OCI-LY7 (cell line): ENCODE measurements at regions not wholly inside any gene's neighbourhood (a gene's known extent, or its start where the extent isn't known, plus 50 kb on each side); places are given as distances from the start of the nearest gene placed in this dataset.

ENCODE experiments used
- BruUV-seq: library from RNA; stranded (reverse); fragments of 400-500 nt; replicated peaks from 2 replicates; lab custom pipeline; 2021; lab: Mats Ljungman, UMichigan
- CTCF ChIA-PET: fragments of 300-600 bp; sonication (Branson Sonifier 250); formaldehyde crosslinking; loops from one replicate; lab custom pipeline; 2022; ENCODE audit warnings: antibody characterized with exemption; ENCODE audit not compliant: unreplicated experiment; lab: Charles Lee
- POLR2A ChIA-PET: fragments of 300-600 bp; sonication (Branson Sonifier 250); formaldehyde crosslinking; loops from one replicate; lab custom pipeline; 2022; ENCODE audit warnings: antibody characterized with exemption; lab: Charles Lee
- DNase-seq: peaks from one replicate; pipeline ENCODE4 v3.0.0-alpha.2; 2015; ENCODE audit warnings: low spot score
- H2AFZ ChIP-seq: fragments of 200-600 bp; sonication (generic), shearing (Covaris generic); 2 replicates; pipeline ENCODE4 v1.6.1; 2014; ENCODE audit warnings: mild to moderate bottlenecking, antibody characterized with exemption, low read length, moderate library complexity
- H3K27ac ChIP-seq: fragments of 200-600 bp; sonication (generic); 2 replicates; pipeline ENCODE4 v1.5.1; 2014; ENCODE audit warnings: mixed run types, low read depth, mild to moderate bottlenecking, moderate library complexity, low read length, inconsistent platforms; ENCODE audit not compliant: poor library complexity, severe bottlenecking
- H3K36me3 ChIP-seq: fragments of 200-600 bp; sonication (generic); 2 replicates; pipeline ENCODE4 v1.6.1; 2014; ENCODE audit warnings: mild to moderate bottlenecking, antibody characterized with exemption, low read length, moderate library complexity, mixed read lengths; ENCODE audit not compliant: insufficient read depth
- H3K4me1 ChIP-seq: fragments of 200-600 bp; sonication (generic); 2 replicates; pipeline ENCODE4 v1.5.1; 2014; ENCODE audit warnings: mild to moderate bottlenecking, low read length; ENCODE audit not compliant: insufficient read depth, poor library complexity, severe bottlenecking
- H3K4me2 ChIP-seq: fragments of 200-600 bp; sonication (generic); 2 replicates; pipeline ENCODE4 v1.6.1; 2014; ENCODE audit warnings: mild to moderate bottlenecking, low read length
- H3K4me3 ChIP-seq: fragments of 200-600 bp; sonication (generic); 2 replicates; pipeline ENCODE4 v1.5.1; 2014; ENCODE audit warnings: mild to moderate bottlenecking, low read depth, low read length; ENCODE audit not compliant: poor library complexity, severe bottlenecking
- H3K79me2 ChIP-seq: fragments of 200-600 bp; sonication (generic); 2 replicates; pipeline ENCODE4 v1.6.1; 2016; ENCODE audit warnings: low read depth, mild to moderate bottlenecking, low read length, moderate library complexity, mixed read lengths; ENCODE audit not compliant: insufficient read depth
- H3K9me2 ChIP-seq: fragments of 200-600 bp; sonication (generic); 2 replicates; pipeline ENCODE4 v1.6.1; 2016; ENCODE audit warnings: mild to moderate bottlenecking, low read length, mixed read lengths; ENCODE audit not compliant: insufficient read depth
- H3K9me3 ChIP-seq: fragments of 200-600 bp; sonication (generic); 2 replicates; pipeline ENCODE4 v1.6.1; 2014; ENCODE audit warnings: mild to moderate bottlenecking, mixed run types, low read length, mixed read lengths
- H4K20me1 ChIP-seq: fragments of 200-600 bp; sonication (generic); 2 replicates; pipeline ENCODE4 v1.6.1; 2014; ENCODE audit warnings: mild to moderate bottlenecking, antibody characterized with exemption, low read length, moderate library complexity, mixed read lengths; ENCODE audit not compliant: insufficient read depth
- EZH2phosphoT487 ChIP-seq: fragments of 200-600 bp; sonication (generic); IDR thresholded peaks from 2 replicates; pipeline ENCODE4 v1.6.1; 2018; ENCODE audit warnings: low read depth, borderline replicate concordance, mild to moderate bottlenecking, mixed run types, antibody characterized with exemption, low read length, moderate library complexity, mixed read lengths
- intact Hi-C: fragments of 100-400 bp; cut with micrococcal nuclease; formaldehyde crosslinking; loops from one replicate; pipeline ENCODE4 v1.10.0; 2022; ENCODE audit not compliant: unreplicated experiment
- TF ChIP-seq, protein P1 (sequence below): fragments of 200-600 bp; sonication (generic); conservative IDR thresholded peaks from 2 replicates; pipeline ENCODE4 v1.5.1; 2014; ENCODE audit warnings: mild to moderate bottlenecking, antibody characterized with exemption, low read length, moderate library complexity, mixed read lengths

DNA sequence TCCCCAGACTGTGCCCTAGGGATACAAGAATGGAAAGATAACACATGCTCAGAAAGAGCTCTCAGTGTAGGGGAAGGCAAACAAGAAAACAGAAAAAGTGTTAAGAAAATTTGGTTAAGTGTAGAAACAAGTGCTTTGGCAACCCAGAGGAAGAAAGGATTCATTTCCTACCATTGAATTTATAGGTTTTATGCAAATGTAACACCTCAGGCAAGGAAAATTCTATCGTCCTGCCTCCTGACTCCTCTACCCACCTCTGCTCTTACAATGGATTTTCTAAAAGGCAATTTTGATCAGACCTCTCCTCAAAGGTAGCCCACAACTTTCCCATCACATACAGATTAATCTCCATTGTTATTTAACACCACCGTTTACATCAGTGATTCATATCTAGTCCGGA is 298.7 kb downstream of the RFC3 start:
- Histone ChIP-seq H3K4me2 (no peak overlapping the region), H3K79me2 (no peaks in the 10 kb centered on the region), H3K4me1 (peaks cover 7% of the 10 kb centered on the region), H3K27ac (no peak overlapping the region), H4K20me1 (no peaks in the 10 kb centered on the region), H3K36me3 (no peaks in the 10 kb centered on the region), H3K9me2 (no peaks in the 10 kb centered on the region), H3K4me3 (no peak overlapping the region), H3K9me3 (no peaks in the 10 kb centered on the region), H2AFZ (no peak overlapping the region)
- intact Hi-C loops, result no loop called here
- no TSS peak for BruUV-seq
- TF ChIP-seq, protein P1, sequence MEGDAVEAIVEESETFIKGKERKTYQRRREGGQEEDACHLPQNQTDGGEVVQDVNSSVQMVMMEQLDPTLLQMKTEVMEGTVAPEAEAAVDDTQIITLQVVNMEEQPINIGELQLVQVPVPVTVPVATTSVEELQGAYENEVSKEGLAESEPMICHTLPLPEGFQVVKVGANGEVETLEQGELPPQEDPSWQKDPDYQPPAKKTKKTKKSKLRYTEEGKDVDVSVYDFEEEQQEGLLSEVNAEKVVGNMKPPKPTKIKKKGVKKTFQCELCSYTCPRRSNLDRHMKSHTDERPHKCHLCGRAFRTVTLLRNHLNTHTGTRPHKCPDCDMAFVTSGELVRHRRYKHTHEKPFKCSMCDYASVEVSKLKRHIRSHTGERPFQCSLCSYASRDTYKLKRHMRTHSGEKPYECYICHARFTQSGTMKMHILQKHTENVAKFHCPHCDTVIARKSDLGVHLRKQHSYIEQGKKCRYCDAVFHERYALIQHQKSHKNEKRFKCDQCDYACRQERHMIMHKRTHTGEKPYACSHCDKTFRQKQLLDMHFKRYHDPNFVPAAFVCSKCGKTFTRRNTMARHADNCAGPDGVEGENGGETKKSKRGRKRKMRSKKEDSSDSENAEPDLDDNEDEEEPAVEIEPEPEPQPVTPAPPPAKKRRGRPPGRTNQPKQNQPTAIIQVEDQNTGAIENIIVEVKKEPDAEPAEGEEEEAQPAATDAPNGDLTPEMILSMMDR, result no peak
- no peak for TF ChIP-seq EZH2phosphoT487
- ChIA-PET CTCF (no interaction called here), POLR2A (interaction anchor here (0.6 to 1.2 kb wide), 2 partner anchors 8 to 1136 kb away, joined by 3 read pairs; no protein-coding TSS in a partner anchor)
- DNase-seq, result no peak

GRCh38 chr13:34124666-34125306 is 306.8 kb downstream of the RFC3 start:
- H3K36me3 ChIP-seq, result no peaks in the 10 kb centered on the region
- H2AFZ ChIP-seq, result no peak overlapping the region
- TF ChIP-seq, protein P1, result no peak
- no peak for TF ChIP-seq EZH2phosphoT487
- ChIA-PET CTCF (no interaction called here), POLR2A (interaction anchor here (0.7 kb wide), 1 partner anchor 708 kb away, joined by 3 read pairs; no protein-coding TSS in a partner anchor)
- H3K79me2 ChIP-seq, result no peaks in the 10 kb centered on the region
- no peak overlapping the region for H3K4me3 ChIP-seq
- H3K27ac ChIP-seq, result no peak overlapping the region
- intact Hi-C loops, result loop anchor here (5.0 kb wide), 1 partner anchor 1458 kb away; no protein-coding TSS in a partner anchor
- no peaks in the 10 kb centered on the region for H3K9me2 ChIP-seq
- no peaks in the 10 kb centered on the region for H3K9me3 ChIP-seq
- H3K4me2 ChIP-seq, result no peak overlapping the region
- H3K4me1 ChIP-seq, result no peaks in the 10 kb centered on the region
- no peaks in the 10 kb centered on the region for H4K20me1 ChIP-seq
- BruUV-seq, result no TSS peak
- DNase-seq, result no peak

DNA sequence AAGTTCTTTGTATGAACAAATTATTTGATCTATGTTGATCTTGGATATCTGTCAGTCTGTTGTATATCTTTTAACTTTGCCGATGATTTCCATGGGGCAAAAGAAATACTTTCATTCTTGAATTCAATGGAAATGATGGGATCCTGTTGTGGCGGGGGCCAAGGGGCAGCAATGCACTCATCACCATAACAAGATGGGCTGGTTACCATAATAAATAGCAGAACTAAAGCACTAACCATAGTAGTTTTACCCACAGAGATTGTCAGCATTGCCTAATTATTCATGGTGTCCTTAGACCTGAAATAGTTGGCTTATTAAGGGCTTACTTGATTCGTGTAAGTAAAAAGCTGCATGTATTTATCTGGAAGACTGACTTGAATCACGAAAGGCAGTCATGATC is 309.6 kb downstream of the RFC3 start:
- ChIA-PET POLR2A (no interaction called here), CTCF (no interaction called here)
- TF ChIP-seq, protein P1, result no peak
- no peak for TF ChIP-seq EZH2phosphoT487
- no peak overlapping the region for H2AFZ ChIP-seq
- no peaks in the 10 kb centered on the region for H3K9me3 ChIP-seq
- intact Hi-C loops, result loop anchor here (5.0 kb wide), 1 partner anchor 1455 kb away; no protein-coding TSS in a partner anchor
- H3K4me1 ChIP-seq, result no peaks in the 10 kb centered on the region
- H3K79me2 ChIP-seq, result no peaks in the 10 kb centered on the region
- no peak overlapping the region for H3K4me2 ChIP-seq
- H3K4me3 ChIP-seq, result no peak overlapping the region
- no peak overlapping the region for H3K27ac ChIP-seq
- DNase-seq, result no peak
- H3K36me3 ChIP-seq, result no peaks in the 10 kb centered on the region
- no peaks in the 10 kb centered on the region for H4K20me1 ChIP-seq
- BruUV-seq, result no TSS peak
- no peaks in the 10 kb centered on the region for H3K9me2 ChIP-seq
